Inferior parietal cortex (tissue), 1 donor: ENCODE measurements at regions not wholly inside any gene's neighbourhood (a gene's known extent, or its start where the extent isn't known, plus 50 kb on each side); places are given as distances from the start of the nearest gene placed in this dataset.

Source experiments
- DNase-seq: peaks from one replicate; pipeline ENCODE4 v3.0.0-alpha.2; 2016; ENCODE audit errors: extremely low spot score

- DNase-seq = no peak
Measured at GRCh38 chr11:64457416-64458010, 98.2 kb upstream of the SLC22A11 start.

DNA sequence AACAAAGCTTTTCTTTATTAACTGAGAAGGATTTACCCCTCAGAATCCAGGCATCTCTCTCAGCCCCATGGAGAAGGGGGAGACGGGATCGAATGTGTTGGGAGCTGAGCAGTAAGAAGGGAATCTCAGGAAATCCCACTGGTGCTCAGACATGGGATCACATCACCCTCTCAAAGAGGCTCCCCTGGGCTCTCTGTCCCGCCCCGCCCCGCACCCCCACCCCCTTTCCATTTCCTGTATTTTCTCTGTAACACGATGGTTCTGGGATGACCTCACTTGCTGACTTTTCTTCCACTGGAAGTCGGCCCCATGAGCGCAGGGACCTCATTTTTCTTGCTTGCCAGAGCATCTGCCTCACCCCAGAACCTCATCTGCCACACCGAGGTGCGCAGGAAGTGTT, 96.7 kb upstream of the SLC22A11 start:
- no peak for DNase-seq

- no peak for DNase-seq
Measured at GRCh38 chr11:64459609-64460008, 96.1 kb upstream of the SLC22A11 start.

DNA sequence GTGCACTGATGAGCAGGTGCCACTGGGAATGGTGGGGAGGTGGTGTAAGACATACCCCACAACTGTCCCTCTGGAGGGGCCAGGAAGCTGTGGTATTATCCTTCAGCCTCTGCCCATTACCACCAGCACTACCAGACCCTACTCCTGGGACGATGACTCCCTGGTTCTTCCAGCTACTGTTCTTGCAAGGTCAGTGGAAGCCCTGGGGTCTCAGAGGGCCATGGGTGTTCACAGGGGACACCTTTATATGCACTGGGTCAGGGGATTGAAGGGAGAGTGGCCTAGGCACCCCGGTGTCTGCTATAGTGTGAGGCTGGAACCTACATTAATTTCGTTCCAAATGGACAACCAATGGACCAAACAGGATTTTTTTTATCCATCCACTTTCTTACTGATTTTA, 94.7 kb upstream of the SLC22A11 start:
- no peak for DNase-seq

DNA sequence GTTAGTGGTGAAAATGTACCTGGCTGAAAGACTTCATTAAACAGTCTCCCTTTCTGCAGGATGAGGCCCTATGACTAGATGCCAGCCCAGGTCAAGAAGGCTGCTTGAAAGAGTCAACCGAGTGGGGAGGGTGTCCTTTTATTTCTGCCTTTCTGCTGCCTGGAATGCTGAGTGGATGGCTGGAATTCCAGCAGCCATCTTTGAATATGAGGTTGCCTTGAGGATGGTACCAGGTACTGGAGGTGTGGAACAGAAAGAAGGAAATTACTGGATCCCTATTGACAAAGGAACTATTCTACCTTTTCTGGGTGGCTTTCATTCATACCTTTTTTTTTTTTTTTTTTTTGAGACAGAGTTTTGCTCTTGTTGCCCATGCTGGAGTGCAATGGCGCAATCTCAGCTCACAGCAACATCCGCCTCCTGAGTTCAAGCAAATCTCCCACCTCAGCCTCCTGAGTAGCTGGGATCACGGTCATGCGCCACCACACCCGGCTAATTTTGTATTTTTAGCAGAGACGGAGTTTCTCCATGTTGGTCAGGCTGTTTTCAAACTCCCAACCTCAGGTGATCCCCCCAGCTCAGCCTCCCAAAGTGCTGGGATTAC, 89.5 kb upstream of the SLC22A11 start:
- DNase-seq = no peak

DNA sequence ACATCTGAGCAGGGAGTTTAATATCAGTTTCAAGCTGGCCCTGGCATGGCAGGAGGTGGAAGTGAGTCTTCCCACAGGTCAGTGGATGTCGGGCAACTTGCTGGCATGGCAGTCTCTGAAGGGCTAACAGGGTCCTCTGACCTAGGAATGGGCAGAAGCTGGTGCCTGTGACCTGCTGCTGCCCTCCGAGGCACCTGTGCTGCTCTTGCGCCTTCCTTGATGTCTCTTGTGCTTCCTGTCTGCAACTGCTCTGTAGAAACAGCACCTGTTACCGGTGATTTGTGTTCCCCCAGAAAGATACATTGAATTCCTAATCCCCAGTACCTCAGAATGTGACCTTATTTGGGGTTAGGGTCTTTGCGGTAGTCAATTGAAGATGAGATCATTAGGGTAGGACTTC, 86.5 kb upstream of the SLC22A11 start:
- no peak for DNase-seq

DNA sequence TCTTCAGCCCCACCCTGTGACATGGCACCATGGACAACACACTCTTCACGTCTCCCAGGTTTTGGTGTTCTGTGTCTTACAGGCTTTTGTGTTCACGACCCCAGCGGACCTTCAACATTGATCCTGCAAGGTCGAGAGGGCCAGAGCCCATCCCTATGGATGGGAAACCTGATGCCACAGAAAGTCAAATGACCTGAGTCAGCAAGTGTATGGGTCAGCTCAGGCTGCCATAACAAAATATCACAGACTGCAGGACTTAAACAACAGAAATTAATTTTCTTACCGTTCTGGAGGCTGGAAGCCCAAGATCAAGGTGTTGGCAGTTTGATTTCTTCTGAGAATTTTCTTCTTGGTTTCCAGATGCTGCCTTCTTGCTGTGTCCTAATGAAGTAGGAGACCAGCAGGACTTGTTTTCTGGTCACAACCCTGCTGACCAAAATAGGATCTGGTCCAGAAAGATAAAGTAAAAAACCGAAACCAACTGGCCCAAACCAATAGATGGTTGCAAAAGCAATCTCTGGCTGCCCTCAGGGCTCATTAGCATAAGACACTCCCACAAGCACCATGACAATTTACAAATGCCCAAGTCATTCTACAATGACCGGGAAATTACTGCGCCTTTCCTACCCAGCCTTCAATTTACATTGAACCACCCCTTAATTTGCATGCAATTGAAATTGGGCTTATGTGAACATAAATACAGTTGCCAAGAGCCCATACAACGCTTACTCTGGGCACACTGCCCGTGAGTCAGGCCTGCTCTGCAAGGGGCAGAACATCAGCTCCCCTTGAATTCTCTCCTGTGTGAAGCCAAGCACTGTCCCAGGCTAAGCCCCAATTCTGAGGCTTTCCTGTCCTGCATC, 82.9 kb upstream of the SLC22A11 start:
- no peak for DNase-seq

DNA sequence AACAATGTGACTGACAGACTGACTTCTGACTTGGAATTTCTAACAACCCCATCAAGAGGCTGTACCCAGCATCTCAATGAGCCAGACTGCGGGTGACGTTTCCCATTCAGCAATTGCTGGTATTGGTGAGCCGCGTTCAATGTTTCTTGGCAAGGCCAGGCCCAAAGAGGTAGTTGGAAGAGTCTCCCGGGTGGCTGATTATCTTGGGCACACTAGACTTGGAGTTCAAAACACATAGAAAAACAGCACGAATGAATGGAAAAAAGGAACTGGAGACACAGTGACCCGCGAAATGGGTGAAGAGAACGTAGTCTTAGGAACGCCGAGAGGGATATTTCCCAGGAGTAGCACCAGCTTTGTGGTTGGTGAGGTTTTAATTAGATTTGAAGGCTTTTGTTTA, 81.1 kb upstream of the SLC22A11 start:
- no peak for DNase-seq

GRCh38 chr11:64475145-64475544, 80.6 kb upstream of the SLC22A11 start:
- no peak for DNase-seq

DNA sequence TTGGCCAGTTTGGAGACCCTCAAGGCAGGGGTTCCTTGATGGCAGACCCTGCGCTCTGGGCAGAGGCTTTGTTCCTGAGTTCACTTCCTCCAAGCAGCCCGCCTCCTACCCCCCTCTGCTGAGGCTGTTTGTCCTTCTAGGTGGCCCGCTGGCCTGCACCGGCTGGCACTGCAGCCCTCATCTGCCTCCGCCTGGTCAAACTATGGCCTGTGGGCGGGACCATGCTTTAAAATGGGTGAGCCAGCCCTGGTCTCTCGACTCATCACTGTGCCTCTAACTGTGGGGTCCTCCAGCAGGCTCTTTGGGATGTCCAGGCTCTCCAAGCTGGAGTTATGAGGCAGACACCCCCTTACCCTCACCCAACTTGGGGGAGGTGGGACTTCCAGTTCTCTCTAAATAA, 78.9 kb upstream of the SLC22A11 start:
- DNase-seq = no peak

DNA sequence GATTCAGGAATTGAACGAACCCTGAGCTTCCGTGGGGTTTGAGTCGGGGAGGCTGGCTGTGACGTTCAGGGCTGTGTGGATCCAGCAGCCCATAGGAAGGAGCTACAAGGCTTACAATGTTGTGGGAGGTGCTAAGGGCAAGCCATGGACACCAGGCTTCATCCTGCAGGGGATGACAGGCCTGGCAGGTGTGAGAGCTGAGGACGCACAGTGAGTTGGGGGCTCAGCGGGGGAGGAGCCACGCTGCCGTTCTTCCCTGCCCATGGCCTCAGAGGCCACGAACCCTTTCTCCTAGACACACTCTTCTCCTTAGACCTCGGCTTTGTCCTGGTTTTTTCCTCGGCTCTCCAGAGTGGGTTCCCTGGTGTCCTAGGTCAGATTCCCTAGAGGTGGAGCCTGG, 78.1 kb upstream of the SLC22A11 start:
- no peak for DNase-seq

- peak; percentile 39 for DNase-seq
Measured at GRCh38 chr11:64482588-64482987, 73.2 kb upstream of the SLC22A11 start.

DNA sequence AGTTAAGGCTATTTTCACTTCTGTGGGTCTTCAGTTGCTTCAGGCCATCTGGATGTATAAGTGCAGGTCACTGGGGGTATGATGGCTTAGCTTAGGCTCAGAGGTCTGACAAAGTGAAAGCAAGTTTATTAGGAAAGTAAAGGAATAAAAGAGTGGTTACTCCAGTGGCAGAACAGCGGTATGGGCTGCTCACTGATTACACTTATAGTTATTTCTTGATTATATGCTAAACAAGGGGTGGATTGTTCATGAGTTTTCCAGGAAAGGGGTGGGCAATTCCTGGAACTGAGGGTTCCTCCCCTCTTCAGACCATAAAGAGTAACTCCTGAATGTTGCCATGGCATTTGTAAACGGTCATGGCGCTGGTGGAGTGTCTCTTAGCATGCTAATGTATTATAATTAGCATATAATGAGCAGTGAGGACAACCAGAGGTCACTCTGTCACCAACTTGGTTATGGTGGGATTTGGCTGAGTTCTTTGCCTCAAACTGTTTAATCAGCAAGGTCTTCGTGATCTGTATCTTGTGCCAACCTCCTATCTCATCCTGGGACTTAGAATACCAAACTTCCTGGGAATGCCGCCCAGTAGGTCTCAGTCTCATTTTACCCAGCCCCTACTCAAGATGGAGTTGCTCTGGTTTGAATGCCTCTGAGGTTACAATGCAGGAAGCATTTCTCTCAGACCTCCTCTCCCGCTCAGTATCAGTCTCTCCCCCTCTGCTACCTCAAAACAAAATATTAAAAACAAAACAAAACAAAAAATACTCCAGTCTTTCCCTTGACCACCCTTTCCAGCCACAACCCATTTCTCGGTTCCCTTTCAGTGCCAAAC, 71.3 kb upstream of the SLC22A11 start:
- DNase-seq = no peak

DNA sequence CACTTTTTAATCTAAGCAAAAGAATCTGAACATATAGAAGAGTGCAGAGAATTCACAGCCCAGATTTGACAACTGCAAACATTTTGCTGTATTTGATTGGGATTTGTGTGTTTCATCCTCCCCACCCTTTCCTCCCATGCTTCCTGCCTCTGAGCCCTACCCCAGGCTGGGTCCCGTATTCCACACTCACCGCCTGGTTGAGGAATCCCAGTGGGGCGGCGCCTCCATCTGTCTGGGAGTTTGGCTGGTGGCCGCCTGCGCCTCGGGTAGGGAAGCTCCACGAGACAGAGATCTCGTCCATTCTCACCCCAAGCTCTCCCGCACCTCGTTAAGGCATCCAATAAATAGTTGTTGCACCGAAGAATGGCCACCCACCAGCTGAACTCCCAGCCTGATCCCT, 70.7 kb upstream of the SLC22A11 start:
- no peak for DNase-seq

DNA sequence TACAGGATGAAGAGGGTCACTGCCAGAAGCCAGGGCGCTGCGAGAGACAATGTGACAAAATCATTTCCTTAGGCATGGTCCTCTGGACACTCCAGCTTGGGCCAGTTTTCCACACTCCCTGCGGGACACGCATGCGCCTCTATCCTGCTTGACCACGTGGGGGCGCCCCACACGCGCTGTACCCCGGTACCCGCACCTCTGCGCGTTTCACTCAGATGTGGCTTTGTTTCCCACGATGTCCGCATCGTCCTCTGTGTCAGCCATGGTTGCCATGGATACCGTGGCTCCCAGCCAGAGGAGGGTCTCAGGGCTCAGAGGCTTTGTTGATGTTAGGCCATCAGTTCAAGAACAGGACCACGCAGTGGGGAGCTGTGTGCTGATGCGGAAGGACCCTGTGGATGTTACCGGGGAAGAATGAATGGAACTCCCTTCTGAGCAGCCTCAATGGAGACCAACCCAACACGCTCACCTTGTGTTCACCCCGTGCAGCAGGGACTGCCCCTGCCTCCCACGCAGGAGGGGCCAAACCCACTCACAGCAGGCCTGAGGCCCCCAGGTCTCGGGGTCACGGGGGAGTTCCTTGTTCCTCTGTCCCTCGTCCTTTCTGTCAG, 65.8 kb upstream of the SLC22A11 start:
- DNase-seq = peak; percentile 59

DNA sequence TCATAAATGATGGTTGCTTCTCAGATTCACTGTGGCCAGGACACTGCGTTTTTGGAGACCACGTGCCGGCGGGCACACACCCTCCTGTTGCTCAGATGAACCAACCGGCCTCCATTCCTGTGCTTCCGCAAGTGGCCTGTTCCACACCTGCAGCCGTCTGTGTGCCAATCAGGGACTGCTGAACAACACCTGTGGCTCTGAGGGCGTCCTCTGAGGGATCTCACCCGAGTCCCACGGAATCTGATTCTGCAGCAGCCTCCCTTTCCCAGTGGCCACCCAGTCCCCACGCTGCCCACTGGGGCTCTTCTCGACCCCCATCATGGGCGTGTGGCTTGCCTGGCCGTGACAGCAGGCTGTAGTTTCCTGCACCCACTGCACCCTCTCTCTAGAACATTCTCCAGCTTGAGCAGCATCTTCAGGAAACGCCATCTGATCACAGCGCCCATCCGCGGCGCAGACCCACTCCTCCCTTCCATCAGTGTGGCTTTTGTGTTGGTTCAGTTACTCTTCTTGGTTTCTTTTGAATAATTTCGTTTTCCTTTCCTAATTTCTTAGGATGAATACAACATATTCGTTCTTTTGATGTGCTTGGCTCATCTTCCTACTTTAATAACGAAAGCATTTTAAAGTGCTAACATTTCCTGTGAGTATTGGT, 65.1 kb upstream of the SLC22A11 start:
- DNase-seq = no peak

GRCh38 chr11:64492561-64492960, 63.2 kb upstream of the SLC22A11 start:
- no peak for DNase-seq

DNA sequence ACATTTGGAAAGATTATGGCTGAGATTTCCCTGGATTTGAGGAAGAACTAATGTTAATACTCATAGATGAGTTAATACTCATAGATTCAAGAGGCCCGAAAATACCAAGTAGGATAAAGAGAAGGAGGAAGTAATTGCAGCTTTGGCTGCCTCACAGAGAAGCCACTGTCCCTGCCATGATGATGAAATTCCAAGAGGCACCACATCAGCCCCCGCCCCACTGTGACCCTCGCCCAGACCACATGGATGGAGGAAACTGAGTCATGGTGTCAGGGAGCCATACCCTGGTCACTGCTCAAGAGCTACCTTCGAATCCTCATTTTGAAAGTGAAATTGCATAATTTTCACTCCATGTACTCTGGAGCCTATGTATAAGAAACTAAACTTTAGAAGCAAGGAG, 57.6 kb upstream of the SLC22A11 start:
- DNase-seq = no peak

DNA sequence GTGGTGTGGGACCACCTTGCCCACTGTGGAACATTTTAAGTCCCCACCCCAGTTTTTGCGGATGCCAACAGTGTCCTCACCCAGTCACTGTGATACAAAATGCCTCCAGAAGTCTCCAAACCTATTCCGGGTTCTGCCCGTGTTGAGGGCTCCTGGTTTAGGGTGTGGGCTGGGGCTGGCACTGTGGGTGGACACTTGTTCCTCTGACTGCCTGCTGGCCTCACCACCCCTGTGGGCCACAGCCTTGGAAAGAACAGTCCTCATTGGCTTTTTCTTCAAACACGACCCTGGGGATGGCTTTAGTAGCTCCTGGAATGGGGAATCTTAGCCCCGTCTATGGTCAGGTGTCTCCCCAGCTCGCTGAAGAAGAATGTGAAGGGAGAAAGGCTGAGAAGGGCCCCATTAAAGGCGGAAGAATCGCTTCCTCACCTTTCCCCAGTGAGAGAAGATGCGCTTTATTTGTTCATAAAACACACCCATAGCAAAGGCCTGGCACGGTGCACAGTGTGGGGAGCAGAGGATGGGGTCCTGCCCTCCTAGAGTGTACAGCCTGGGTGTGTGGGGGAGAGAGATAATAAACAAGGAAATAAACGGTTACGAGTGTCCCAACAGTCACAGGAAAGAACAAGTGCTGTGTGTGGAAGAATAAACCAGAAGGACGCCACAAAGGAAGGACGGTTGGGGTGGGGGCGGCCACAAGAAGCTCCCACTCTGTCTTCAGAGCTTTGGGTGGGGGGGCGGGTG, 56.3 kb upstream of the SLC22A11 start:
- no peak for DNase-seq

DNA sequence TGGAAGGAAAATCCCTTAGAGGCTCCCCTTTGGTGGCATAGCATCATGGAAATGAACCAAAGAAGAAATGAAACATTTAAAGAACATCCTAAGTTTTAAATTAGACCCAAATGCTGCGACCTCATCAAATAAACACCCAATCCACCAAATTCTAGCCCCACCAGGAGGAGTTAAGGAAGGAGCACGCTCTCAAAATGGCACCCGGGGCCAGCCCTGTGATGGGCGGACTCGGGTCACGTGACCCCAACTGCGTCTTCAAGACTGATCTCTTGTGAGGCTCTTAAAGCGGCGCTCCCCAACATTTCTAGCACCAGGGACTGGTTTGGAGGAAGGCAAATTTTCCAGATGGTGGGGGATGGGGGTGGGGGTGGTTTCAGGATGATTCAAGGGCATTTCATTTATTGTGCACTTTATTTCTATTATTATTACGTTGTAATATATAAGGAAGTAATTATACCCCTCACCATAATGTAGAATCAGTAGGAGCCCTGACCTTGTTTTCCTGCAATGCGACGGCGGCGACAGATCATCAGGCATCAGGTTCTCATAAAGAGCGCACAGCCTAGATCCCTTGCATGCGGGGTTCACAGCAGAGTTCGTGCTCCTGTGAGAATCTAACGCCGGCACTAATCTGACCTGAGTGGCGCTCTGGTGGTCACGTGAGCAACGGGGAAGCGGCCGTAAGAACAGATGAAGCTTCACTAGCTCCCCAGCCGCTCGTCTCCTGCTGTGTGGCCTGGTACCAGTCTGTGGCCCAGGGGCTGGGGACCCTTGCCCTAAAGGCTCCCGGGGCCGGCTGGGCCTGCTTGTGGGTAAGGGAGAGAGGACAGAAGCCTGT, 55.3 kb upstream of the SLC22A11 start:
- DNase-seq = no peak
